Amygdala (tissue), 56 donors: ENCODE measurements at regions not wholly inside any gene's neighbourhood (a gene's known extent, or its start where the extent isn't known, plus 50 kb on each side); places are given as distances from the start of the nearest gene placed in this dataset.
A peak's percentile ranks its signal among the peaks of the same experiment; 100 is the strongest.
"Not testable (repeated sequence)": the region's sequence is repeated elsewhere in the genome, so short reads cannot be mapped to it uniquely, and the experiment has no call there.

Source experiments
- DNase-seq, 56 donors: peaks; one replicate each; lab custom pipeline; 2025; lab: John Stamatoyannopoulos, UW

DNA sequence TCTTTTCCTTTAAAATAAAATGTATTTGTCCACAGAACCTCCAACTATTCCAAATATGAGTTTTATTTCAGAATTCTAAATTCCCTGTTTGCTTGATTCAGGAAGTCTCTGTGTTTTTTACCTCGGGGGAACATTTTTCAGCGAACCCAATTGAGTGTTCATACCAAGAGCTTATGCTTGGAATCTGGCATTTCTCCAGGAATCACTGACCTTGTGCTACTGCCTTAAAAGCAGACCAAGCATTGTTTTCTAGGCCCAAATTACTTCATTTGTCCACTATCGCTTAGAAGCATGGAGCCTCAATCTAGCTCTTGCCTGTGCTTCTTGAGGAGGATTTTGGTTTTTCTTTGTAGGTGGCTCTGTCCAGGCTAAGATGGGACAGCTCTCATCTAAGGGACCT lies 59.4 kb downstream of the EBLN1 start:
- no peak for DNase-seq

GRCh38 chr10:22156750-22157149 lies 61.1 kb downstream of the EBLN1 start:
- DNase-seq = no peak

- DNase-seq = no peak
Measured at GRCh38 chr10:22152403-22152802, 65.4 kb downstream of the EBLN1 start.

GRCh38 chr10:22150842-22151241 lies 67.0 kb downstream of the EBLN1 start:
- DNase-seq = no peak

DNA sequence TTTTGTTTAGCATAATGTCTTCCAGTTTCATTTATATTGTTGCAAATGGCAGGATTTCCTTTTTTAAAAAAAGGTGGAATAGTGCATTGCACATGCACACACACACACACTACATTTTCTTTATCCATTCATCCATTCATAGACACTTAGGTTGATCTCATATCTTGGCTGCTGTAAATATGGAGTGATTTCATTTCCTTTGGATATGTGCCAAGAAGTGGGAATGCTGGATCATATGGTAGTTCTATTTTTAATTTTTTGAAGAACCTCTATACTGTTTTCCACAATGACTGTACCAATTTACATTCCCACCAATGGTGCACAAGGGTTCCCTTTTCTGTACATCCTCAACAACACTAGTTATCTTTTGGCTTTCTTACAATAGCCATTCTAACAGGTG lies 68.9 kb downstream of the EBLN1 start:
- no peak for DNase-seq

- not testable (repeated sequence) for DNase-seq
Measured at GRCh38 chr10:22145873-22146272, 71.9 kb downstream of the EBLN1 start.

DNA sequence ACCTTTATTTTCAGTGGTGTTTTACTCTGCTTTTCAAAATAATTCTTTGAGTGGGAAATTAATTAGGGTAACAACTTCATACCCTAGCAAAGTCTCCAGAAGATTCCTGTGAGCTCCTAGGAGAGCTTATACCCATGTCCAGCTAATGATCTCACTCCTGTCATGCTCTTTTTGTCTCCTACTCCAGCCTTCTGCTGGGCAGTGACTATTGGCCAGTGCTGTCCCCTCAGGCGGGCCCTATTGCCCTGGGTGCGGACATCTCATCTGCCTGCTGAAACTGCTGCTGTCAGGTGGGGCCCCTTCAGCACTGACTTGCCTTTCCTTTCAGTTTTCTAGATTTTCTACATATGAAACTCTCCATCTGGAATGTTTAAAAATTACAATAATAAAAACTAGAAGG lies 80.3 kb downstream of the EBLN1 start:
- peak in 6 of 56 donors; percentile 1 to 16 (median 7) for DNase-seq

GRCh38 chr10:22135591-22135990 lies 82.2 kb downstream of the EBLN1 start:
- DNase-seq = no peak

DNA sequence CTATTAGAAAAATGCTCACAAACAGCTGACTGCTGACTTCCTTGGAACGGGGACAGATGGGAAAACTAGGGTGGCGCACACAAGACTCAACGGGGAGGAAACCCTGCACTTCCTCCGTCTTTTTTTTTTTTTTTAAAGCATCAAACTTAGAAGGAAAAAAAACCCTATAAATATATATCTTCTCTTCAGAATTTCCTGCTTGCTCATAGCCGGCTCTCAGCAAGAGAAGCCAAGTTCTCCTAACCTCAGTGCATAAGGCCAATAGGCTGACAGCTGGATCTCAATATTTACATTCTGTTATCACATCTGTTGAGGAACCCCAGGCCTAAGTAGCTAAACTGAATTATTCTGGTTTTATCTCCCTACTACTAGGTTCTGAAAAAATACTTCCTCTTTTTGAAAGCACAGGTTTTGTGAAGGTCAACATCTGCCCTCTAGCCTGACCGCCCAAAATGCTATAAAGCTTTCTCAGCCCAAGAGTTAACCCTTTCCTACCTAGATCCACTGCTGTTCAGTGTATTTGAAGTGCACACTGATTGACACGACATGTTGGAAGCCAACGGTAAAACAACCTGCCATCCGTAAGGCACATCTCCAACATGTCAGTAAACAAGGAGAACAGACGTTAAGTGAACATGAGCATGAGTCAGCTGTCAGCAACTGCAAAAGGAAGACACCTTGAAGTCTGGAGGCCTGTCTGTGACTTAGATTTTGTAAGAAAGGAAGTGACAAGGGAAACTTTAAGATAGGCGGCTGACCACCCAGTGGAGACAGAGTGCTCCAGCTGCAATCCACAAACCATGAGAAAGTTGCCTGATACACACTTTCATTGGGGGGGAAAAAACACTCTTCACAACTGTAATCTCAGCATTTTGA lies 83.8 kb downstream of the EBLN1 start:
- no peak for DNase-seq

- not testable (repeated sequence) for DNase-seq
Measured at GRCh38 chr10:22130824-22131223, 87.0 kb downstream of the EBLN1 start.

- not testable (repeated sequence) for DNase-seq
Measured at GRCh38 chr10:22129612-22130011, 88.2 kb downstream of the EBLN1 start.

GRCh38 chr10:22121181-22121580 lies 96.6 kb downstream of the EBLN1 start:
- DNase-seq = not testable (repeated sequence)

GRCh38 chr10:22120072-22120471 lies 97.7 kb downstream of the EBLN1 start:
- not testable (repeated sequence) for DNase-seq

GRCh38 chr10:22119575-22119974 lies 98.2 kb downstream of the EBLN1 start:
- not testable (repeated sequence) for DNase-seq

DNA sequence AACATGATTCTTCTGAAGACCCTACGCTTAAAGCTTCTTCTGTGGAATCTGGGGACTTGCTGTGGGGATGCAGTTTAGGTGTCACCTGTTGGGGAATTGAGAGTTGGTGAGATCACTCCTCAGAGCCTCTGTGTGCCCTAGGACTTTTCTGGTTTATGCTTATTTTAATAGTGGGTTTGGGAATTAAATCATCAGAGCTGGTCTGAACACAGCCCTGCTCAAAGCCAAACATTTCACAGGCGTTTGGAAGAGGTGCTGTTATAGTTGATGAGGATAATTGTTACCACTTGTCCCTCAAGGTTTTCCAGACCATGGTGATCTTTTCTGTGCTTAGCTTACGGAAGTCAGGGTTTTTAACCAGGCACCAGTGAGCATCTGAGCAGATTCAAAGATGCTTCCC lies 106.1 kb downstream of the EBLN1 start:
- DNase-seq = no peak

DNA sequence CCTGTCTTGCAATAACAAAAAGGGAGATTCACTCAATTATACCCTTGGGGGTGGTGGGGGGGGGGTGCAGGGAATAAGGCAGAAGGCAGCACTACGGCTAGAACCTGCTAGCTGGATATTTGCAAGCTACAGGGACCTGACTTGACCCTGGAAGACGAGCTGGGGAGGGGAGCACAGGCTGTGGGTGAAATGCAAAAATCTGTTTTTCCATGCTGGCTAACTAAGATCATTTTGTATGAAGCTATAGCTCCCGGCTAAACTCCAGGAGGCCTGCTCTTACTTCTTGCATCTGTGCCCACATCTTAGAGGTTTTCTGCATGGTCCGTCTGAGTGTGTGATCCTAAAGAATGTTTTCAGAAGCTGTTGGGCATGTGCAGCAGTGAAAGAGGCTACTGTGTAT lies 106.6 kb downstream of the EBLN1 start:
- DNase-seq = no peak

DNA sequence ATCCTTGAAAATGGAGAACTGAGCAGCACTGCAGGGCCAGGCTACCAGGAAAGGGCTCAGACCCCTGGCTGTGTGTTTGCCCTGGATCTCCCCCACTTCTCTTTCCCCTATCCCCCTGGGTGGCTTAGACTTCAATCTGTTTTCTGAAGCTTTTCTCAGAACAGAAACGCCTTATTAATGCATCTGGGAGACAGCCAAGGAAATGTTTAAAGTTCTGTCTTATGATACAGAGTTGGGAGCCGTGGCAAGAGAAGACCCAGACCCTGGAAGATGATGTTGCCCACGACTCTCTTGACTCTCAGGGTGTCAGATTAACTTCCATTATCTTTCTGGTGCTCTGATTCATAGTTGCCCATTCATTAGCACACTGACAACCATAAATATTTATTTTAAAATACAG lies 107.1 kb downstream of the EBLN1 start:
- DNase-seq = no peak

GRCh38 chr10:22105270-22105669 lies 101.7 kb upstream of the DNAJC1 start:
- no peak for DNase-seq

DNA sequence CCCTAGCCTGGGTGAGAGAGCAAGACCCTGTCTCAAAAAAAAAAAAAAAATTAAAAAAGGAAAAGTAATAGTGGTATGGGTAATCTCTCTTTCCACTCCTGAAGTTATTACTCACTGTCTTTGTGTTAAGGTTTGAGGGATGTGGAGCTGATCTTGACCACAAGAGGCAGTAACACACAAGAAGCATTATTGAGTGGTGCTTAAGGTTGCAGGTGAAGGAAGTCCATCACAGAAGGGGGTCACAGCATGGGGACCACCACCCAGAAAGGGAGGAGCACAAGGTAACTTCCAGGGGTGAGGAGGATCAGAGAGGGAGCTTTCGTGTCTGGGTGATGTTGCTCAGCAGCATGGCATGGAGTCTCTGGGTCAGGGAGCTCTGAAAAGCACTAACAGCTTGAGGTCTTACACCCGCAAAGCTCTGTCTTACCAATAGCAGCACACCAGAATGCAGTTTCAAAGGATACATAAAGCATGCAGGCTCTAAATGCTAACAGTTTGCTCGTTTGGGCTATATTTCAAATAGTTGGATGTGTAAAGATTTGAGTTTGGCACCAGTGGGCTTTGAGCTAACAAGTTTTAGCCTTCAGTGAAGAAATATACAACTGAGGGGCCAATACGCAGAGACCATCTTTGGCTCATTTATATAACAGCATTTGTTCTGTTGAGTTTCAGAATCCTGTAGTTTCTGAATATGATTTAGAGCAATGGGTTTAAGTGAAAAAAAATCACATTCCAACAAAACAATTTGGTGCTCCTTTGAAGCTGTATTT lies 100.4 kb upstream of the DNAJC1 start:
- DNase-seq = no peak

GRCh38 chr10:22097696-22098095 lies 94.2 kb upstream of the DNAJC1 start:
- no peak for DNase-seq

- not testable (repeated sequence) for DNase-seq
Measured at GRCh38 chr10:22091260-22091659, 87.7 kb upstream of the DNAJC1 start.

- no peak for DNase-seq
Measured at GRCh38 chr10:22087402-22087738, 83.8 kb upstream of the DNAJC1 start.
